ENCODE measurements at regions not wholly inside any gene's neighbourhood (a gene's known extent, or its start where the extent isn't known, plus 50 kb on each side); places are given as distances from the start of the nearest gene placed in this dataset.

GRCh38 chr12:111034083-111034885 is 113.9 kb upstream of the MYL2 start, which contains the start of gene CUX2:
CUX2 (plus strand) TSS chr12:111034165.
- no peak for DNase-seq

GRCh38 chr12:111033281-111034082 is 113.1 kb upstream of the MYL2 start:
- DNase-seq, result no peak

- no peak for DNase-seq
These were observed 112.2 kb upstream of the MYL2 start for GRCh38 chr12:111032591-111032919.

- no peak for DNase-seq
These were observed 111.7 kb upstream of the MYL2 start for GRCh38 chr12:111031916-111032590.

- no peak for DNase-seq
These were observed 110.4 kb upstream of the MYL2 start for GRCh38 chr12:111030800-111031199.

- DNase-seq, result no peak
These were observed 109.4 kb upstream of the MYL2 start for GRCh38 chr12:111029732-111030131.

- no peak for DNase-seq
These were observed 108.9 kb upstream of the MYL2 start for GRCh38 chr12:111029305-111029704.

GRCh38 chr12:111028830-111029229 is 108.5 kb upstream of the MYL2 start:
- no peak for DNase-seq

- no peak for DNase-seq
These were observed 107.1 kb upstream of the MYL2 start for GRCh38 chr12:111027431-111027830.

- DNase-seq, result no peak
These were observed 105.5 kb upstream of the MYL2 start for GRCh38 chr12:111025792-111026430.

GRCh38 chr12:111025301-111025700 is 104.9 kb upstream of the MYL2 start:
- DNase-seq, result no peak

- DNase-seq, result peak; percentile 29
These were observed 103.9 kb upstream of the MYL2 start for GRCh38 chr12:111024205-111024801.

- DNase-seq, result no peak
These were observed 102.0 kb upstream of the MYL2 start for GRCh38 chr12:111022386-111022785.

- no peak for DNase-seq
These were observed 94.2 kb upstream of the MYL2 start for GRCh38 chr12:111014547-111014946.

- no peak for DNase-seq
These were observed 92.5 kb upstream of the MYL2 start for GRCh38 chr12:111012918-111013317.

- no peak for DNase-seq
These were observed 91.7 kb upstream of the MYL2 start for GRCh38 chr12:111011999-111012600.

GRCh38 chr12:111010916-111011657 is 90.7 kb upstream of the MYL2 start:
- no peak for DNase-seq

GRCh38 chr12:111010061-111010460 is 89.7 kb upstream of the MYL2 start:
- DNase-seq, result no peak

- DNase-seq, result no peak
These were observed 86.2 kb upstream of the MYL2 start for GRCh38 chr12:111006621-111007020.

- no peak for DNase-seq
These were observed 78.6 kb upstream of the MYL2 start for GRCh38 chr12:110998971-110999370.

- DNase-seq, result peak; percentile 1
These were observed 77.8 kb upstream of the MYL2 start for GRCh38 chr12:110998165-110998564.

GRCh38 chr12:110996415-110996814 is 76.0 kb upstream of the MYL2 start:
- no peak for DNase-seq
